DMS53 treated with DMSO at 0.1 percent for 48 hours (cell line): ENCODE measurements at regions not wholly inside any gene's neighbourhood (a gene's known extent, or its start where the extent isn't known, plus 50 kb on each side); places are given as distances from the start of the nearest gene placed in this dataset.

Experiments
- DNase-seq: peaks from one replicate; lab custom pipeline; 2025; ENCODE audit not compliant: unreplicated experiment; lab: John Stamatoyannopoulos, UW

DNA sequence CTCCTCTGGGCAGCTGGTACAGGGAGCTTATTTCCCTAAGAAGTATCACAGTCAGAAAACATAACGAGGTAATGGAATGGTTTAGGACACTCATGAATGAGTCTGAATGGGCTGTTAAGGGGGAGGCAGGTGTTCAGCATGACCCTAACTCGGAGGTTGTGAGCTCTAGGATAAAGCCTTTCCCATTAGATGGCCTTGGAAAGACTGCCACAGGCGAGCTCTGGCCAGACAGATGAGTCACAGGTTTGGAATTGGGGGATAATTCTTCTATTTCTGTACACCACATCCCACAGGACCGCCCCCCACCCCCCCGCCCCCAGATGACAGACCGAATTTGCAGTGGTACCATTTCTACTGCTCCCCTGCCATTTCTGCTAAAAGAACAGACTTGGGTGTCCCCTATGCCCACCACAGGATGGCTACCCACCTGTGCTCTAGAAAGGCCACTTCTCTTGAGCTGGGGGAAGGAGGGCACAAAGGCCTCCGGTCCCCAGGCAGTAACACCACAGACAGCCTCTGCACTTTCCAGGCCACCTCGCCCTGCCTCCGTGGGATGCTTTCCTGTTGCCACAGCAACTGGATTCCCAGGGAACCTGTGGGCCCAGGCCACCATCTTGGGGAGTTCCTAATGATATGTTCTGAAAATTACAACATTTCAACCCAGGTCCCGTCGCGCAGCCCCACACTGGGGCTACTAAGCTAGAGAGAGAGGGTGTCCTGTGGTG is 76.7 kb downstream of the TRIM29 start:
- no peak for DNase-seq

GRCh38 chr11:120060512-120060911 is 77.4 kb downstream of the TRIM29 start:
- no peak for DNase-seq

DNA sequence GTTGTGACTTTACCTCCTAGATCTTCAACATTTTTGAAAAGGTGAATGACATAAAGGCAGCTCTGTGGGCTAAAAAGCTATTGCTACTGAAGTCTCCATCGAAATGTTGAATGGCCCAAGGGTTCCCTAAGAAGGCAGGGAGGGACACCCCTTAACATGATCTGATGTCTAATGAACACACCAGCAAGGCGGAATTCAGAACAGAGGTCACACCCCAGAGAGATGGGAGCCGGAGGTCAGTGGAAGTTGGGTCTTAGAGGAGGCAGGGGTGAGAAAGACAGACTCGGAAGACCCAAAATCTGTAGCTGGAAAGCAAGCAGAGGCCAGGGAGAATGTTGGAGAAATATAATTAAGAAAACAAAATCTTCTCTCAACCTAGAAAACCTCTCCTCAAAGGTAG is 79.0 kb downstream of the TRIM29 start:
- no peak for DNase-seq

DNA sequence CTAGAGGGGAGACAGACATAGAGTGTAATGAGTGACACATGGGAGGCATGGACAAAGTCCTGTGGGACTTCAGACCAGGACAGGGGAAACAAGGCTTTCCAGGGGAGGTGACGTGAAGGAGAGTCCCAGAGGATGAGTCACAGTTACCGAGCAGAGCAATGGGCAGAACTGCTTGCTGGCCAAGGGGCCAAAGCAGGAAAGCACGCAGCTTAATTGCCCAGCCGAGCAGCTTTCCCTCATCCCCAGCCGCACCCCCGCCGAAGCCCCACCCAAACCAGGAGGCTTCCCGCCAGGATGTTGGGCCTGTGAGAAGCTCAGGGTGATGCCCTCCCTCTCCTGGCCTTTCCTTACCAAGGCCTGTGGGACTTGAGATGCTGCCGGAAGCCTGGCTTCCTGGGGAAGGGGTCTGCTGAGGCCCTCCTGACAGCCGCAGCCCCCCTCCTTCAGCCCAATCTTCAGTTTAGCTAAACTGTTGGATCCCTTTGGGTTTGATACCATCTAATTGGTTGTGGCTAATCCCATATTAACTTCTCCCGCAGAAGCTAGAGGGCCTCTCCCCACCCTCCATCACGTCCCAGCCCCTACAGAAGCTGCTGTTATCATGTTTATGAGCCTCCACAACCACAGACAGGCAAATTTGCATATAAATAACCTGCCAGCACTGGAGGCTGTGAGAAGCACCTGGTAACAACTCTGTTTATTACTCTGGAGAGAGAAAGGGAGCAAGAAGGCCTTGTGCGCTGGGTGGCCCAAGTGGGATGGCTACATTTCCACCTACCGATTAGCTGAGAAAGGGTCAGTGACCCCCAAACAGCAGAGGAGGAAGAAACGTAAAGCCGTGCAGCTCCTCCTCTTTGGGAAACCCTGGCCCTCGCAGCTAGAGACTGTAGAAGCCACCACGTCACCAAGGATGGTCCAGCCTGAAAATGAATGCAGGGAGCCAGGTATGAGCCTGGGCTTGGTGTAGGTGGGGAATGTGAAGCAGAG is 80.0 kb downstream of the TRIM29 start:
- DNase-seq = no peak

GRCh38 chr11:120057028-120057330 is 80.9 kb downstream of the TRIM29 start:
- DNase-seq = no peak

DNA sequence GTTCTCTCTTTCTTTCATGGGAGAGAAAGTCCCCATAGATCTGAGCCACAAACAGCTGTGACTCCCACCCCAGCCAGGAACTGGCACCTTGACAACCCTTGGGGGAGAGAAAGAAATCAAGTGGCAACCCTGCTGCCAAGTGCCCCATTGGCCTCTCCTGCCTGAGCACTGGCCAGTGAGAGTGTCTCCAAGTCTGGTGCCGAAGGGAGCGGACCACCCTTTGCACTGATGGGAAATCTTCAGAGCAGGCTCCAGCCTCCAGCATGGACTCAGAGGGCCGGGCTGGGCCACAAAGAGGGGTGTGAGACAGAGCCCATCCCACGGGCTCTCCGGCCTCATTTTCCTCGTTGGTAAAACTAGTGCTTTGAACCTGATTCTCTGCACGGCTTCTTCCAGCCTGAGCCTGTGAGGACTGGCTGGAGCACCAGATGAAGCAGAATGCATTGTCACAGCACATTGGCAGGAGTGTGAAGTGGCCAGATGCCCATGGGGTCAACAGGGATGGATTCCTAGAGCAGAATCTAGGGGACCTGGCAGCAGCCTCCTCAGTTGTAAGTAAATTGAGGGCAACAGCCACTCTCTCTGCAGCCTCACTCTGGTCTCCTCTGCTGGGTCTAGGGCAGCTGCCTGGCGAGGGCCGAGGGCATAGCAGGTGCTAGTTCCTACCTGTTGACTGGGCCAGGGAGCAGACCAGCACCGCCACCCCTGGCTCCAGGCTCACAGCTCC is 81.4 kb downstream of the TRIM29 start:
- DNase-seq = no peak

- DNase-seq = no peak
Observed at GRCh38 chr11:120055646-120056045, 82.3 kb downstream of the TRIM29 start.

GRCh38 chr11:120054753-120055045 is 83.2 kb downstream of the TRIM29 start:
- DNase-seq = no peak

- no peak for DNase-seq
Observed at GRCh38 chr11:120054016-120054752, 83.7 kb downstream of the TRIM29 start.

GRCh38 chr11:120052196-120052775 is 85.6 kb downstream of the TRIM29 start:
- no peak for DNase-seq

DNA sequence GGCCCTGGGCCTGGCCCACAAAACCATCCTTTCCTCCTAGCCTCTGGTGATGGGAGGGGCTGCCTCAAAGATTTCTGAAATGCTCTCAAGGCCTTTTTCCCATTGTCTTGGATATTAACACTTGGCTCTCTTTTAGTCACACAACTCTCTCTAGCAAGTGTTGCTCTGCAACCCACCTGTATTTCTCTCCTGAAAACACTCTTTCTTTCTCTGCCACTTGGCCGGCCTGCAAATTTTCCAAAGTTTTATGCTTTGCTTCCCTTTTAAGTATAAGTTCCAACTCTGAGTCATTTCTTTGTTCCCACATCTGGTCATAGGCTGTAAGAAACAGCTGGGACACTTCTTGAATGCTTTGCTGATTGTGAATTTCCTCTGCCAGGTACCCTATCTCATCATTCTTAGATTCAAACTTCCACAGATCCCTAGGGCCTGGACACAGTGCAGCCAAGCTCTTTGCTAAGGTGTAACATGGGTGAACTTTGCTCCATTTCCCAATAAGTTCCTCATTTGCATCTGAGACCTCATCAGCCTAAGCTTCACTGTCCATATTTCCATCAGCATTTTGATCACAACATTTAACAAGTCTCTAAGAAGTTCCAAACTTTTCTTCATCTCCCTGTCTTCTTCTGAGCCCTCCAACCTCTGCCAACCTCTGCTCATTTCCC is 93.8 kb downstream of the TRIM29 start:
- no peak for DNase-seq

GRCh38 chr11:120043328-120043945 is 94.5 kb downstream of the TRIM29 start:
- no peak for DNase-seq

GRCh38 chr11:120041625-120042024 is 96.3 kb downstream of the TRIM29 start:
- no peak for DNase-seq

DNA sequence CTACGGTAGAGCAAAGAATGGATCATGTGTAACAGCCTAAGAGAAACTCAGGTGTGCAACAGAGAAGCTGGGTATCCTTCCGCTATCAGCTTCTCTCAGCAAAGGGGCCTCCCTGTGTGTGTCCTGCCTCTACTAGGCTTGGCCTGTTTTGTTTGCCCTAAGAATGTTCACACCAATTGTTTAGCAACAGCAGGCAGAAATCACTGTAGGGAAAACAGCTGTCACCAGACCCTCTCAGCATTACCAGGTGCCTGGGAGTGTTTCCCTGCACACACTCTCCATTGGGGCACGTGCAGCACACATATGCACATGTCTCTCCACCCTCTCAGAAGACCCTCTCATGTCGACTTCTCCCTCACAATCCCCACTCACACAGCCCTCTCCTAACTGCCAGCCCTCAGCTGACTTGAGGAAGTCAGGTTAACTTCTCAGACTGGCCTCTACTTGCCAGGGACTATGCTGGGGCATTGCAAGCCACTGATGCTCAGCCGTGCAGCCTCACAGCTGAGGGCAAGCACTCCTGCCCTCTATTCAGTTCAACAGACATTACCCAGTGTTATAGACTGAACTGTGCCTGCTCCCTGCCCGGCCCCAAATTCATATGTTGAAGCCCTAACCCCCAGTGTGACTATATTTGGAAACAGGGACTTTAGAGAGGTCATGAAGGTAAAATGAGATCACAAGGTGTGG is 97.6 kb downstream of the TRIM29 start:
- DNase-seq = no peak

DNA sequence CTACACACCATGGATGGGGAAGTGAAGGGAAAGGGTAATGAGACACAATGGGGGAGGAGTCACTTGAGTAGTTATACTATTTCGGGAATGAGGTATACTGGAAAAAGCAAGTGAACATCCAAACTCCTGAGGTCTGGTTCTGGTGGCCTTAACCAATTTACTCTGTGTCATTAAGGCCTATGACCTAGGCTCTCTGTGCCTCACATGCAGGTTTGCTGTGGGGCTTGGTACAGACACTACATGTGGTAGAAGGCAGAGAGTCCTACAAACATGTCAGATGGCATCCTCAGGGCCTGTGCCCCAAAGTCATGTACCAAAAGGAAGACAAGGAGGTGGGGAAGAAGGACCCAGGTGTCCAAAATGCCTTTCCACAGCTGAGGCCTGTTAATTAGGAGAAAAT is 98.9 kb downstream of the TRIM29 start:
- DNase-seq = no peak

GRCh38 chr11:120037111-120037510 is 100.8 kb downstream of the TRIM29 start:
- no peak for DNase-seq

GRCh38 chr11:120035756-120036155 is 102.2 kb downstream of the TRIM29 start:
- DNase-seq = no peak

DNA sequence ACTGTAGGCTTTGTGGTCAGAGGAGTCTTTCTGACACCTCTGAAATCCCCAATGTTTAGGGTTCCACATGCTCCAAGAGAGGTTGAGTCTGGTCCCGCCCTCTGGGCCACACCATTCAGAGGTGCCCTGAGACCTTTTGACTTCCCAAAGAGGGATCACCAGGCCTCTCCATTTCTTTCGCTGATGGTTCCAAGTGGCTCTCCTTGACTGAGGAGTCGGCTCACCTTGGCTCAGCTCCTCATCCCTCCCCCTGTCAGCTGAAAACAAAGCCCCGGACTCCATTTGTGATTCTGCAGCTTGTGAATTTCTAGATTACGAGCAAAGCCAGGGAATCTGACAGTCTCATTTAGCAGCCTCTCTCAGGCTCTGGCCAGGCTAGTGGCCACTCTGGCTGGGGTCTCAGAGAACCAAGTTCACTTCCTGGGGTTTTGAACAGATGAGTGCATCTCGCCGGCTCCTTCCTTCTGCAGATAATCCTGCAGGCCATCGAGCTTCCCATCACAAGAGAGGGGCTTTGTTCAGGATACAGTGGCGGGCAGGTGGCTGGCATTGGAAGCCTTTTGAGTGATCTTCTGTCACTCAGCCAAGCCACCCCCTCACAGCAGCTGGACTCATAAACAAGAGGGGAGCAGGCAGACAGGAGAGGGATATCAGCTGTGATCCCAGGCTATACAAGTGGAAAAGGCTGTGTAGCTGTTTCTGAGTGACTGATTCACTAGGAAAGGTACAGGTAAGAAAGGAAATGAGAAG is 102.9 kb downstream of the TRIM29 start:
- DNase-seq = no peak
